ENCODE measurements at regions not wholly inside any gene's neighbourhood (a gene's known extent, or its start where the extent isn't known, plus 50 kb on each side); places are given as distances from the start of the nearest gene placed in this dataset.
A peak's percentile ranks its signal among the peaks of the same experiment; 100 is the strongest.
"Not testable (repeated sequence)": the region's sequence is repeated elsewhere in the genome, so short reads cannot be mapped to it uniquely, and the experiment has no call there.

DNA sequence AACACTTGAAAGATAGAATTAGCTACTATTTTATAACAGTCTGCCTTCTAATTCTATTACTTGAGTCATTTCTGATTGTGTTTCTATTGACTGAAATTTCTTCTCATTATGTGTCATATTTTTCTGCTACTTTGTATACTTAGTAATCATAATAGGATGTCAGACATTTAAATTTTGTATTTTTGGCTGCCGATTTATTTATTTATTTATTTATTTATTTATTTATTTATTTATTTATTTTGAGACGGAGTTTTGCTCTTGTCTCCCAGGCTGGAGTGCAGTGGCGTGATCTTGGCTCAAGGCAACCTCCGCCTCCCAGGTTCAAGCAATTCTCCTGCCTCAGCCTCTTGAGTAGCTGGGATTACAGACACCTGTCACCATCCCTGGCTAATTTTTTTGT, 1119.0 kb upstream of the CITED2 start:
- not testable (repeated sequence) for H3K9me3 ChIP-seq (ENCODE audit: control insufficient read depth, low read length); H2AFZ ChIP-seq (ENCODE audit: low read depth, low read length); H3K4me1 ChIP-seq (ENCODE audit: control insufficient read depth, insufficient read depth, low read depth, low read length); H2BK12ac ChIP-seq (ENCODE audit: low read length in 2 of 2); H3K27me3 ChIP-seq (ENCODE audit: control insufficient read depth in 1 of 2, insufficient read depth in 1 of 2, low read length in 2 of 2); H2BK5ac ChIP-seq (ENCODE audit: low read depth, low read length, poor library complexity, severe bottlenecking); H3K18ac ChIP-seq (ENCODE audit: low read depth in 1 of 2, low read length in 2 of 2); H3K36me3 ChIP-seq (ENCODE audit: control insufficient read depth in 1 of 2, insufficient read depth in 2 of 2, low read depth in 1 of 2, low read length in 2 of 2); H3K4ac ChIP-seq (ENCODE audit: low read depth in 1 of 2, low read length in 2 of 2); DNase-seq; H3K23ac ChIP-seq (ENCODE audit: low read length in 2 of 2); H2BK15ac ChIP-seq (ENCODE audit: low read depth, poor library complexity, severe bottlenecking); H2BK120ac ChIP-seq (ENCODE audit: low read depth, low read length); H4K91ac ChIP-seq (ENCODE audit: low read length); H3K9ac ChIP-seq (ENCODE audit: low read length); H3K14ac ChIP-seq (ENCODE audit: low read length in 2 of 2); H3K4me2 ChIP-seq (ENCODE audit: low read length, poor library complexity, severe bottlenecking); H3K4me3 ChIP-seq (ENCODE audit: insufficient read depth in 1 of 2, low read depth in 1 of 2, low read length in 2 of 2); H3K79me1 ChIP-seq (replicated peaks; ENCODE audit: low read length, poor library complexity, severe bottlenecking); H3K27ac ChIP-seq (ENCODE audit: low read length, poor library complexity, severe bottlenecking); H2AK5ac ChIP-seq (ENCODE audit: low read length, severe bottlenecking); H4K8ac ChIP-seq (ENCODE audit: low read length)
- 93% methylated on average over 3 of the region's 4 CpGs for WGBS

DNA sequence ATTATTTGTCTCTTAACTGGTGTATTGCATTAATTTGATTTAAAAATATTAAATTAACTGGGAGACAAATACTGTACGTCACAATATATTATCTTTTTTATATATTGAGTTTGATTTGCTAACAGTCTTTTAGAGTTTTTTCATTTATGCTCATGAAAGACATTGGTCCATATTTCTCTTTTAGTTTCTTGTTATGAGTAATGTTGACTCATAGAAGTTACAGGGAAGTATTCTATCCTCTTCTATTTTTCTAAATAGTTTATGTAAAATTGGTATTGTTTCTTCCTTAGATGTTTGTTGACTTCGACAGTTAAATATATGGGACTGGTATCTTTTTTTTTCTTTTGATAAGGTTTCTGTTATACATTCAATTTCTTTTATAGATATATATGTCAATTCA, 1115.6 kb upstream of the CITED2 start:
- no peak overlapping the region for H3K23ac ChIP-seq (ENCODE audit: low read length in 2 of 2)
- no peak overlapping the region for H3K27ac ChIP-seq (ENCODE audit: low read length, poor library complexity, severe bottlenecking)
- no peaks in the 10 kb centered on the region for H3K79me1 ChIP-seq (replicated peaks; ENCODE audit: low read length, poor library complexity, severe bottlenecking)
- no peaks in the 10 kb centered on the region for H3K36me3 ChIP-seq (ENCODE audit: control insufficient read depth in 1 of 2, insufficient read depth in 2 of 2, low read depth in 1 of 2, low read length in 2 of 2)
- no peak overlapping the region for H2BK120ac ChIP-seq (ENCODE audit: low read depth, low read length)
- WGBS = no CpG with 5 or more reads among the region's 2 CpGs
- H3K27me3 ChIP-seq (ENCODE audit: control insufficient read depth in 1 of 2, insufficient read depth in 1 of 2, low read length in 2 of 2) = no peaks in the 10 kb centered on the region
- no peak overlapping the region for H3K14ac ChIP-seq (ENCODE audit: low read length in 2 of 2)
- no peak overlapping the region for H3K9ac ChIP-seq (ENCODE audit: low read length)
- H3K4me2 ChIP-seq (ENCODE audit: low read length, poor library complexity, severe bottlenecking) = no peak overlapping the region
- no peak overlapping the region for H3K4me3 ChIP-seq (ENCODE audit: insufficient read depth in 1 of 2, low read depth in 1 of 2, low read length in 2 of 2)
- no peak overlapping the region for H2BK15ac ChIP-seq (ENCODE audit: low read depth, poor library complexity, severe bottlenecking)
- no peak overlapping the region for H2BK5ac ChIP-seq (ENCODE audit: low read depth, low read length, poor library complexity, severe bottlenecking)
- peaks cover 16% of the 10 kb centered on the region for H3K9me3 ChIP-seq (ENCODE audit: control insufficient read depth, low read length)
- H3K4me1 ChIP-seq (ENCODE audit: control insufficient read depth, insufficient read depth, low read depth, low read length) = peaks cover 4% of the 10 kb centered on the region
- no peak overlapping the region for H4K91ac ChIP-seq (ENCODE audit: low read length)
- no peak overlapping the region for H3K18ac ChIP-seq (ENCODE audit: low read depth in 1 of 2, low read length in 2 of 2)
- no peak overlapping the region for H3K4ac ChIP-seq (ENCODE audit: low read depth in 1 of 2, low read length in 2 of 2)
- H2AK5ac ChIP-seq (ENCODE audit: low read length, severe bottlenecking) = no peak overlapping the region
- H4K8ac ChIP-seq (ENCODE audit: low read length) = no peak overlapping the region
- DNase-seq = no peak
- H2BK12ac ChIP-seq (ENCODE audit: low read length in 2 of 2) = no peak overlapping the region
- H2AFZ ChIP-seq (ENCODE audit: low read depth, low read length) = no peak overlapping the region

DNA sequence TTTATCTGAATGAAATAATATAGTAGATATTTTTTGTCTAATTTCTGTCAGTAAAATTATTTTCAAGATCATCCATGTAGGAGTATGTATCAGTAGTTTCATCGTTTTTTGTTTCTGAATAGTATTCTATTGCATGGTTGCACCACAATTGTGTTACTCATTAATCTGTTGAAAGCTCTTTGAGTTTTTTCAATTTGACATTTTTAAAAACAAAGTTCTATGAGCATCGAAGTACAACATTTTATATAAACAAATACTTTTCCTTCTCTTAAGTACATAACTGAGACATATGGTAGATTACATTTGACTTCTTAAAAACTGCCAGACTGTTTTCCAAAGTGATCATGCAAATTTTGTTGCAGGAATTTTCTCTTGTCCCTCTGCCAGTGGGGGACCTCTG, 1113.1 kb upstream of the CITED2 start:
- no peak overlapping the region for H3K4me3 ChIP-seq (ENCODE audit: insufficient read depth in 1 of 2, low read depth in 1 of 2, low read length in 2 of 2)
- H3K18ac ChIP-seq (ENCODE audit: low read depth in 1 of 2, low read length in 2 of 2) = peak overlapping the region; percentile 37 to 90
- H3K27me3 ChIP-seq (ENCODE audit: control insufficient read depth in 1 of 2, insufficient read depth in 1 of 2, low read length in 2 of 2) = no peaks in the 10 kb centered on the region
- peak; percentile 8 for DNase-seq
- no peak overlapping the region for H3K9ac ChIP-seq (ENCODE audit: low read length)
- peak overlapping the region; percentile 85 for H2AK5ac ChIP-seq (ENCODE audit: low read length, severe bottlenecking)
- no peak overlapping the region for H3K4me2 ChIP-seq (ENCODE audit: low read length, poor library complexity, severe bottlenecking)
- peak overlapping the region; percentile 14 for H3K27ac ChIP-seq (ENCODE audit: low read length, poor library complexity, severe bottlenecking)
- peak overlapping the region; percentile 57 for H4K91ac ChIP-seq (ENCODE audit: low read length)
- H4K8ac ChIP-seq (ENCODE audit: low read length) = no peak overlapping the region
- no peaks in the 10 kb centered on the region for H3K79me1 ChIP-seq (replicated peaks; ENCODE audit: low read length, poor library complexity, severe bottlenecking)
- no peak overlapping the region for H2BK15ac ChIP-seq (ENCODE audit: low read depth, poor library complexity, severe bottlenecking)
- peak overlapping the region; percentile 29 to 38 for H2BK12ac ChIP-seq (ENCODE audit: low read length in 2 of 2)
- H2BK5ac ChIP-seq (ENCODE audit: low read depth, low read length, poor library complexity, severe bottlenecking) = no peak overlapping the region
- H3K4me1 ChIP-seq (ENCODE audit: control insufficient read depth, insufficient read depth, low read depth, low read length) = peaks cover 4% of the 10 kb centered on the region
- WGBS = no CpG with 5 or more reads among the region's 2 CpGs
- H3K4ac ChIP-seq (ENCODE audit: low read depth in 1 of 2, low read length in 2 of 2) = peak overlapping the region in 1 of 2 experiments; percentile 24
- no peak overlapping the region for H3K14ac ChIP-seq (ENCODE audit: low read length in 2 of 2)
- no peaks in the 10 kb centered on the region for H3K36me3 ChIP-seq (ENCODE audit: control insufficient read depth in 1 of 2, insufficient read depth in 2 of 2, low read depth in 1 of 2, low read length in 2 of 2)
- no peak overlapping the region for H3K23ac ChIP-seq (ENCODE audit: low read length in 2 of 2)
- H2AFZ ChIP-seq (ENCODE audit: low read depth, low read length) = no peak overlapping the region
- H3K9me3 ChIP-seq (ENCODE audit: control insufficient read depth, low read length) = peaks cover 12% of the 10 kb centered on the region
- no peak overlapping the region for H2BK120ac ChIP-seq (ENCODE audit: low read depth, low read length)

DNA sequence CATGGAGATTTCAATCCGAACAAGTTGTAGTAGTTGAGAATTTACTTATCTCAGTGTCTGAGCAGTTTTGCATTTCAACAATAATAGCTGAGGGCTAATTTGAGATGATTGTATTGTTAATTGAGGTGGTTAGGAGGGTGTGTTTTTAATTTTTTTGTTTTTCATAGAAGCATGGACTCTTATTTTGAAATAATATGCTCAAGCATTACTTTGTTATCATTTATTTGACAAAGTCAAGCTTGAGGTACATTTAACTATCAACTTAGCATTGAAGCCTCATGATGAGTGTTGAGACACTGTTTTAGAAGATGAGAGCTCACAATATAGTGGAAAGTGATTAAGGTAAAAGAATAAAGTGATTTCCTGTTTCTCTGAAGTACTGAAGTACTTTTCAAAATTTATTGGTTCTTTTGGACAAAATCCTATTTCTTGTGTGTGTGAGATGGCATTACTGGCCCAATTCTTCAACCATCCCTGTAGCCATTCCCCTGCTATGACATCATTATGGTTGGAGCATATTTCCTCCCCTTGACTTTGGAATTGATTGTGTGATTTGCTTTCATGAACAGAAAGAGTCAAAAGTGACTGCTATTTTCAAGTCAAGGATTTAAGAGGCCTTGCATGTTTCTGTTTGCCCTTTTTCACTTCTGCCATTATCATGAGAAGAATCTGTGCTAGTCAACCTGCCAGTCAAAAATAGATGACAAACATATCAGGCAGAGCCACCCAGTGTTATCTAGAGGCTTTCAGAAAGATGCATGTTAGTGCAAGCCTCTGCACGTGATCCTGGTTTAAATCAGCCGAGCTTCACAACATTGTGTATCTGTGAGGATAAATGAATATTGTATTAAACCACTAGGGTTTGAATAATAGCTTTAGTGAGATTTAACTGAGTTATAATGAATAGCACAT, 1112.3 kb upstream of the CITED2 start:
- Histone ChIP-seq H2BK12ac (ENCODE audit: low read length in 2 of 2) (no peak overlapping the region), H4K8ac (ENCODE audit: low read length) (no peak overlapping the region), H3K14ac (ENCODE audit: low read length in 2 of 2) (no peak overlapping the region), H3K23ac (ENCODE audit: low read length in 2 of 2) (no peak overlapping the region), H2BK120ac (ENCODE audit: low read depth, low read length) (peak overlapping the region; percentile 51), H2AK5ac (ENCODE audit: low read length, severe bottlenecking) (peak overlapping the region; percentile 75), H3K4me3 (ENCODE audit: insufficient read depth in 1 of 2, low read depth in 1 of 2, low read length in 2 of 2) (no peak overlapping the region), H3K9ac (ENCODE audit: low read length) (peak overlapping the region; percentile 55), H3K9me3 (ENCODE audit: control insufficient read depth, low read length) (peaks cover 8% of the 10 kb centered on the region), H2BK5ac (ENCODE audit: low read depth, low read length, poor library complexity, severe bottlenecking) (no peak overlapping the region), H3K79me1 (replicated peaks; ENCODE audit: low read length, poor library complexity, severe bottlenecking) (no peaks in the 10 kb centered on the region), H3K27ac (ENCODE audit: low read length, poor library complexity, severe bottlenecking) (peak overlapping the region; percentile 70), H3K4ac (ENCODE audit: low read depth in 1 of 2, low read length in 2 of 2) (peak overlapping the region in 1 of 2 experiments; percentile 28), H4K91ac (ENCODE audit: low read length) (no peak overlapping the region), H3K36me3 (ENCODE audit: control insufficient read depth in 1 of 2, insufficient read depth in 2 of 2, low read depth in 1 of 2, low read length in 2 of 2) (no peaks in the 10 kb centered on the region), H3K4me2 (ENCODE audit: low read length, poor library complexity, severe bottlenecking) (no peak overlapping the region), H2AFZ (ENCODE audit: low read depth, low read length) (no peak overlapping the region), H2BK15ac (ENCODE audit: low read depth, poor library complexity, severe bottlenecking) (no peak overlapping the region), H3K4me1 (ENCODE audit: control insufficient read depth, insufficient read depth, low read depth, low read length) (peaks cover 4% of the 10 kb centered on the region), H3K18ac (ENCODE audit: low read depth in 1 of 2, low read length in 2 of 2) (no peak overlapping the region), H3K27me3 (ENCODE audit: control insufficient read depth in 1 of 2, insufficient read depth in 1 of 2, low read length in 2 of 2) (no peaks in the 10 kb centered on the region)
- DNase-seq = peak; percentile 21
- WGBS = 63% methylated on average over 2 of the region's 3 CpGs
